ENCODE measurements at regions not wholly inside any gene's neighbourhood (a gene's known extent, or its start where the extent isn't known, plus 50 kb on each side); places are given as distances from the start of the nearest gene placed in this dataset.
A peak's percentile ranks its signal among the peaks of the same experiment; 100 is the strongest.
"Not testable (repeated sequence)": the region's sequence is repeated elsewhere in the genome, so short reads cannot be mapped to it uniquely, and the experiment has no call there.

DNA sequence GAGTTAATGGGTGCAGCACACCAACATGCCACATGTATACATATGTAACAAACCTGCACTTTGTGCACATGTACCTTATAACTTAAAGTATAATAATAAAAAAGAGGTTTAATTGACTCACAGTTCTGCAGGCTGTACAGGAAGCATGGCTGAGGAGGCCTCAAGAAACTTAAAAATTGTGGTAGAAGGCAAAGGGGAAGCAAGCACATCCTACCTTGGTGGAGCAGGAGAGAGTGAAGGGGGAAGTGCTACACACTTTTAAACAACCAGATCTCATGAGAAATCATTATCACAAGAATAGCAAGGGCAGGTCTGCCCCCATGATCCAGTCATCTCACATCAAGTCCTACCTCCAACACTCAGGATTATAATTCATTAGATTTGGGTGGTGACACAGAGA lies 463.5 kb downstream of the CSNK1G3 start:
- not testable (repeated sequence) for DNase-seq

DNA sequence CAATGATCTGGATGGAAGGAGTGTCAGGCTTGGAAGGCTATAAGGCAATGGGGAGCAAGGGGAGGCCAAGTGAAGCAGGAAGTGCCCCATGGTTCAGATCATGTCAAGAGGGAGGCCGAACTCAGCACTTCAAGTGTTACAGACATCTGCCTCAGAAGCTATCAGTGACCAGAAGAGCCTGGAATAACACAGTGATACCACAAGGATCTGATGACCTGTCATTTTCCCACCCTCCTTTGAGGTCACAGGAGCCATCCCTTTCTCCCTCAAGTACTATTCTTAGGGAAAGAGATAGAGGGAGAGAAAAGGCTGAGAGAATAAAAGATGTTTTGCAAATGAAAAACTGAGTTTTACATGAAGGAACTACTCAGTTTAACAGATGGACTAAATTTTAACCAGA lies 454.8 kb downstream of the CSNK1G3 start:
- DNase-seq, result no peak

DNA sequence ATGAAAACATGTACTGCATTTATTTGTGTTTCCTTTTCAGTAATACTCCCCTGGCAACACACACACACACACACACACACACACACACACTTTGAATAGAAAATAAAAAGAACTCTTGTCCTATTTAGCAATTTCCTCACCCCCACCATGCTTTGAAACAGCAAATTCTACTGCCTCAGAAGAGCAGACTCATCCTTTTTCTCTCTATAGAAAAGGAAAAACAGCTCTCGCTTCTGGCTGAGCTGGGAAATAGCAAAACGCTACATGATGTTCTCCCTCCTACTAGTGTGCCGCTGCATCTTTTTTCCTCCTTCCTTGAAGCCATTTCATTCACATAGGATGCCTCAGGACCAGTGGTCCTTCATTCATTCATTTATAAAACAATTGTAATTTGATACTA lies 453.6 kb downstream of the CSNK1G3 start:
- no peak for DNase-seq

DNA sequence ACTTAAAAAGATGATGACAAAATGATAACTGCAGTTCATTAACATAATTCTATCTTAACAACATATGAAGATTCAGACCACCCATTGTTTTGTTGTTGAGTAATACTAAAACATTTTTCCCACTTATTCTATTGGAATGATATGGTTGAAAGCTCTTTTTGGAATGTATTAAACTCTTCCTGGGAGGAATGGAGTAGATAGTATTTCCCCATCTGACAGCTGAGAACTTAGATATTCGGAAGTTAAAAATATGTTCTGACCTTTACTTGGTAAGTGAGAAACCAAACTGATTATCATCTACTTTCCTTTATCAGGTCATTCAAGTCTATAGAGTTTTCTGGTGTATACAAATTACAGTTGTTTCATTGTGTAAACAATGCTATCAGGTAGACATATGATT lies 452.9 kb downstream of the CSNK1G3 start:
- DNase-seq, result peak; percentile 23

DNA sequence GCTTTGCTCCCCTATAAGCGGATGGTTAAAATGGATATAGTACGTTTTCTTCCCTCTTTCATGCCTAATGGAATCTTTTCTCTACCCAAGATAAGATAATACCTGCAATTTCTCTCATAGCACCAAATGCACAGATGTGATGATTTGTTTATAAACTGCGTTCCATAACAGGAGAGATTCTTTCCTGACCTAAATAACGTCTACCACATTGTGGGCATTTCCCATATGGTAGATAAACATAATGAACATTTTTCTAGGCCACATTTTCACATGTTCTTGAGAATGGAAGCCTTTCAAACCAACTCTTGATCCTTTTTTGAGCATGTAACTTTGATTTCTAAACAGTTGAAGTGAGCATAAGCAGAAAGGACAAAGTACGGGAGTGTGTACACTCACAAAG lies 448.5 kb downstream of the CSNK1G3 start:
- DNase-seq, result no peak

DNA sequence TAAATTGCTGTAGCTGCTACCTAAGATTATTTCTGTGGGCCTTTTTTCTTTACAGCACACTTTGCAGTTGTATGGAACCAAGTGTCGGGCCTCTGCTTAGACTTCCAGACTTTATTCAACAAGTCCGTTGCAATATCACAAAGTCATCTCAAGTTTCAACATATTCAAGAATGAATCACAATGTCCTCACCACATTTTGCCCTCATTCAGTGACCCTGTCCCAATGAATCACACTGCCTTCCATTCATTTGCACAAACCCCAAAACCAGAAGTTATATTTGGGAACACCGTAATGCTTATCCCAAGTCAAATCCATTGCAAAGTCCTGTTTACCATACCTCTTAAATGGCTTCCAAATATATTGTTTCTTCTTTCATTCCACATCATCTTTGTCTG lies 439.6 kb downstream of the CSNK1G3 start:
- DNase-seq, result peak; percentile 94

DNA sequence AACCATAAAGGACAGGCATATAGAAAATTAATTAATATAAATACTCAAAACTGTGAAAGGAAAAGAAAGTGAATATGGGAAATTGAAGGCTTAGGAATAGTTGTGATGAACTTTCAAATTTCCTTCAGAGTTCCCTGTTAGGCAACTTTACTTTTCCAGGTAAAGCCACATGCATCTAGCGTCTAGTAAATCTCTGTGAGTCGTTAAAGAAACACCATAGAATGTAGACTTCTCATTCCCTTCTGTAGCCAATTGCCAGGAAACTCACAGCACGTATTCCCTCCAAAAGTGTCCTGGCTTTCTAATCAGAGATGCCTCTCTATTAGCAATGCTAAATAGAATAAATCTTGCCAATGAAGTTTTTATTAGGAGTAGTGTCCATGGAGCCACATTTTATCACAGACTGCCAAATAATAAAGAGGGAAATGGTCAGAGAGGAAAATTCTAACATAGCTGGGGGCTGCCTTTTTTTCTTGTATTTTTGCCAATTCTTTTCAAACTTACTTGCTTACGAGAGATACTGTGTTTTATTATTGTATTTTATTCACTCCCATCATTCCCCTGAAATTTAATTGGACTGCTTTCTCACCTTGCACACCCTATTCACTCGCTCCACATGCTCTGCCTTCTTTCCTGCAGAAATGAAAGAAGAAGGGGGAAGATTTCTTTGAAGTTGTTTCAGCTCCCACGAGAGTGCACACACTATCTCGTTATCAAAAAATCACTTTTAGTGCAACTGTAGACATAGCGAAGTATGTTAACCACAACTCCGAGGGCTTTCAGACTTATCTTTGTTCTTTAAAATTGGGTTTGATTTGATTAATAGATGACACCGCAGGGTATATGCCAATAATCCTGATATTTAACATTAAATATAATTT lies 439.0 kb downstream of the CSNK1G3 start:
- peak; percentile 24 for DNase-seq

DNA sequence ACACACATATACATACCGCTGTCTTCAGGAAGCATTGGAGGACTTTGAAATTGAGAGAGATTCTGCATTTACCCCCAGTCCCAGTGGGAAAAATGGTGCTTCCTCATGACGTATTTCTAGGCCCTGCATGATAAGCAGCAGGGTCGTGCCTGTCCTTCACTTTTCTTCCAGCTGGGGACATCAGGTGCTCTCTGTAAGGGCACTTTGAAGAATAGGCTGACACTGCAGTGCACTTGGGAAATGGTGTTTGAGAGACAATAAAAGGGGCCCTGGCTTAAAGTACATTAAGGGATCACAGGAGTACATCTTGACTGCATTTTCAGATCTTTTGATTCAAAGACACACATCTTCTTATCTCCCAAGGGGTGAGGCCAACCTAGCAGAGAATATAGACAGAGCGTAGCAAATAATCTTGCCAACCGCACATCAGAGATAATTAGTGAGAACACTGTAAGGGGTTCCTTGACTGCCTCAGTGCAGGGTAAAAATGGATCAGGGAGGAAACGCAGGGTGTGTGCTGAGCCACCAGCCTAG lies 437.9 kb downstream of the CSNK1G3 start:
- no peak for DNase-seq

DNA sequence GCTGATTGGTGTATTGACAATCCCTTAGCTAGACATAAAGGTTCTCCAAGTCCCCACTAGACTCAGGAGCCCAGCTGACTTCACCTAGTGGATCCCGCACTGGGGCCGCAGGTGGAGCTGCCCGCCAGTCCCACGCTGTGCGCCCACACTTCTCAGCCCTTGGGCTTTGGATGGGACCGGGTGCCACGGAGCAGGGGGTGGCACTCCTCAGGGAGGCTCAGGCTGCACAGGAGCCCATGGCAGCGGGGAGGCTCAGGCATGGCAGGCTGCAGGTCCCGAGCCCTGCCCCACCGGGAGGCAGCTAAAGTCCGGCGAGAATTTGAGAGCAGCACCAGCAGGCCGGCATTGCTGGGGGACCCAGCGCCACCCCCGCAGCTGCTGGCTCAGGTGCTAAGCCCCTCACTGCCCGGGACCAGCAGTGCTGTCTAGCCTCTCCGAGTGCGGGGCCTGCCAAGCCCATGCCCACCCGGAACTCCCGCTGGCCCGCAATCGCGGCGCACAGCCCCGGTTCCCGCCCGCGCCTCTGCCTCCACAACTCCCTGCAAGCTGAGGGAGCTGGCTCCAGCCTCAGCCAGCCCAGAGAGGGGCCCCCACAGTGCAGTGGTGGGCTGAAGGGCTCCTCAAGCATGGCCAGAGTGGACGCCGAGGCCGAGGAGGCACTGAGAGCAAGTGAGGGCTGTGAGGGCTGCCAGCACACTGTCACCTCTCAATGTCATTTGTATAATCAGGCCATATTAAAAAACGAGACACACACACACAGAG lies 437.2 kb downstream of the CSNK1G3 start:
- DNase-seq, result no peak

DNA sequence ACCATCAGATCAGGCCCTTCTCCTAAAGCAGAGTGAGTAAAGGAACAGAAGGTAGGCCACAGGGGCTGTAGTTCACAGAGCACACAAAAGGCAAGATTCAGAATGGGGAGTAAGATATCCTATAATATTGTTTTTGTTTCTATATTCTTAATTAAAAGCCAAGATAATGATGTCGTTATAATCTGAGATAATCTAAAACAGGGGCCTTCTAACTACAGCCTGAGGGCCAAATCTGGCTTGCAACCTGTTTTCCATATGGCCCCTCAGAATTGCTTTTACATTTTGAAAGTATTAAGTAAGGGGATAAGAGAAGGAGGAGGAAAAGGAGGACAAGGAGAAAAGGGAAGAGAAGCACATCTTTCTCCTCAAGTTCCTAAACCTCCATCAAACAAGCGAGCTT lies 435.8 kb downstream of the CSNK1G3 start:
- DNase-seq, result no peak

DNA sequence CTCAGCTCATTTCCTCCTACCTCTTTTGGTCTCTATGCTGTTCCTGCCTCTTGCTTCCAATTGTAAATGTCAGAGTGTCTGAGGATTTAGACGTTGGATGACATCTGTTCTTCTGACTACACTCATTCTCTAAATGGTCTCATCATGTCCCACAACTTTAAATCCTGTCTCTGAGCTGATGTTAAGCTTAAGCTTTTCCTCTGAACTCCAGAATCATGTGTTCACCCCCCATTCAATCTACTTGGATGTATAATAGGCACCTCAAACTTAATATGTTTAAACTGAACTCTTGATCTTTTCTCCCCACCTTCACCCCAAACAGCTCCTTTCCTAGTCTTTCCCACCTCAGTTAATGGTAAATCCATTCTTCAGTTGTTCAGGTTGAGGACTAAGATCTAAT lies 433.6 kb downstream of the CSNK1G3 start:
- no peak for DNase-seq

DNA sequence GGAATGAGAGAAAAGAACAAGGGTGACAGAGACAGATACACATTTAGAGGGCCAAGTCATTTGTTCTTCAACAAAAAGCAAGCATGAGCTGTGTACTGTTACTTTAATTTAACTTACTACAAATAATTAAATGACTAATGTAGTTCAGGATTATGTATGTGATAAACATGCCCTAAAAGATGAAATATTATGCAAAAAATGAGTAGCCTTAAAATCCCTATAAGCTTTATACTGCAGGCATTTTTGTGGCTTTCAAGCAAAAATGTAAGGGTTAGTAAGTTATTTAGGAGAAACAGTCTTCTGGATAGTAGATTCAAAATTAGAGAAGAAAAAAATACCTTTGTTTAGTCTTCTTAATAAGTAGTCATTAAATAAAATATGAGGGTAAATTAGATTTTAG lies 431.2 kb downstream of the CSNK1G3 start:
- DNase-seq, result no peak

DNA sequence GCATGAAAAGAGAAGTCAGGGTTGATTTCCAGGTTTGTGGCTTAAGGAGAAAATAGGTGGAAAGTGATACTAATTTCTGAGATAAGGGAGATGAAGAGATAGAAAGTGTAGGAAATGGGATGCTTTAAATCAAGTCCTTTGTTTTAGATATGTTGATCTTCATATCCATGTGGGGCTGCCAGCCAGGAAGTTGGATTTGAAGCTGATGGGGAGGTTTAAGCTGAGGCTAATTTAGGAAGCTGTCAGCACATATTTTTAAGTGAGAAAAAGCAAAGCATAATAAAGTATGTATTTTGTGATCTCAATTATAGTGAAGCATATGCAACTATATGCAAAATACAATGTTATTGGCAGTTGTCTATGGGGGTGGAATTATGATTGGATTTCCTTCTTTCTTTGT lies 428.4 kb downstream of the CSNK1G3 start:
- no peak for DNase-seq

DNA sequence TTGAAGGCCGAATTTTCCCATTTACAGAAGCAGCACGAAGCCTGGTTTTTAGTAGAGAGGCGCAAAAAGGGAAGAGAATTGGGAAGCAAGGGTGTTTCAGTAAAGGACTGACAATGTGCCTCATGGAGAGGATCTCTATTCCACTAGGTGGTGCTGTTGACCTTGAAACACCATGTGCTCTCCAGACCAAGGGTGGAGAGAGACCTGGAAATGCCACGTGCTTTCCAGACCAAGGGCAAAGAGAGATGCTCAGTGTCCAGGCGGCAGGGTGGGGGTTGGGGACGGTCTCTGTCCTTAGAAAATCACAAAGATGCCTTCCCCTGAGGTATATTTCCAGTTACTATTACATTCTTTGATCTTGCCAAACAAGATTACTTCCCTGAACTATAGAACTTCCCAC lies 425.3 kb downstream of the CSNK1G3 start:
- DNase-seq, result peak; percentile 66

DNA sequence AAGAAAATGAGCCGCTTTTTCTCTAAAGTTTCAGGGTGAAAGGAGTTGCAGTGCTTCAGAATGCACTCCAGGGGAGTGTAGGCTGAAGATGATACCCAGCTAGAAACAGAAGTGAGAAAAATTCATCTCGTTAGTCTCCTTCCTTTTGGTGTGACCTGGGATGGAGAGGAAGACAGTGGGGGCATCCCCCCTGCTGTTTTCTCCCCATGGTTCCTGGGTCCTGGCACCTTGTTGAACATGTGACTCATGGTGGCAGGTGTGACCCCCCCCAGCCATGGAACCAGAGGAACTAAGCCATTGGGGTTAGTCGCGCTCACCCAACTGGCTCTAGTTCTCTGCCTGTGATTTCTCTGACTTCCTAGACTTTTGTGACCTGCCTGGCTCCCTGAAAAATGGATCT lies 424.6 kb downstream of the CSNK1G3 start:
- no peak for DNase-seq

DNA sequence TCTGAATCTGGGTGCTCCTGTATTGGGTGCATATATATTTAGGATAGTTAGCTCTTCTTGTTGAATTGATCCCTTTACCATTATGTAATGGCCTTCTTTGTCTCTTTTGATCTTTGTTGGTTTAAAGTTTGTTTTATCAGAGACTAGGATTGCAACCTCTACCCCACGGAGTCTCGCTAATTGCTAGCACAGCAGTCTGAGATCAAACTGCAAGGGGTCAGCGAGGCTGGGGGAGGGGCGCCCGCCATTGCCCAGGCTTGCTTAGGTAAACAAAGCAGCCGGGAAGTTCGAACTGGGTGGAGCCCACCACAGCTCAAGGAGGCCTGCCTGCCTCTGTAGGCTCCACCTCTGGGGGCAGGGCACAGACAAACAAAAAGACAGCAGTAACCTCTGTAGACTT lies 421.8 kb downstream of the CSNK1G3 start:
- not testable (repeated sequence) for DNase-seq

DNA sequence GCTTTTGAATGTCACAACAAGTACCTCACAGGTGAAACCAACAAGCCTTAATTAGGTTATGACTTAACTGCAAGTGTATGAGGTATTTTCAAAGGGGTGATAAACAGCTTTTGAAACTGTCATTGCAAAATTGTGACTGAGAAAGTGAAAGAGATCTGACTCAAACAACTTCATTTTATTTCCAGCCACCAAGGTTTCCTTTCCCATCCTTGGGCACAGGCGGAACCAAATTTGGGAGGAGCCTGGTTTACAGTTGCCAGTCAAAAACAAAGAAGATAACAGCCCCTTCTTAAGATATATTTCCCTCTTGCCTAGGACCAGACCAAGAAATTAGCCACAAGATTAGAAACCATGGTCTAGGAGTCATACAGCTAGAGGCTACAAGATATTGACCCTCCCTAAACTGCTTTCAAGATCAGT lies 417.1 kb downstream of the CSNK1G3 start:
- DNase-seq, result no peak

DNA sequence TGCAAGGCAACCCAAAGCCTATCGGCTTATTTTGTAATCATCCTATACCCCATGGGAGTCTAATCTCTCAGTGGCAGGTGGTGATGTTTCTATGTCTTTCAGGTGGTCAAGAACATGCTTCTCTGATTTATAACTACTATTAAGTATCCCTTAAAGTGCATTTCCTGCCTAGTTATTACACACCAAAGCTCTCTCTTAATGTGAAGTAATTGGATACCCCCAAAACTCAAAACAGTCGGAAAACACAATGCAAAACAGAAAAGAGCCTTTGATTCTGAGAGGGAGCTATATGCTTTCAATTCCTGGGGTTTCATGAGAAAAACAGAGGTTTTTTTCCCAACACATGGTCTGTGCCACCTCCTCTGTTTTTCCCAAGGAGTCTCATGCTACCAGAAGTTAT lies 416.4 kb downstream of the CSNK1G3 start:
- DNase-seq, result no peak

DNA sequence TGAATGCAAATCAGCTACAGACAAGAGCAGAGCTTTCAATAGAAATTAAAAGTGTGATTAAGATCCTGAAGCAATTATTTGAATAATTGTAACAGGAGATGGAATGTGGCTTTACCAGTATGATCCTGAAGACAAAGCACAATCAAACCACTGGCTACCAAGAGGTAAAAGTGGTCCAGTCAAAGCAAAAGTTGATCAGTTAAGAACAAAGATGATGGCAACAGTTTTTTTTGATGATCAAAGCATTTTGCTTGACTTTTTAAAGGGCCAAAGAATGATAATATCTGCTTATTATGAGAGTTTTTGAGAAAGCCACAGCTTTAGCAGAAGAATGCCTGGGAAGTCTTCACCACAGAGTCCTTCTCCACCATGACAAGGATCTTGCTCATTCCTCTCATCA lies 409.2 kb downstream of the CSNK1G3 start:
- no peak for DNase-seq

DNA sequence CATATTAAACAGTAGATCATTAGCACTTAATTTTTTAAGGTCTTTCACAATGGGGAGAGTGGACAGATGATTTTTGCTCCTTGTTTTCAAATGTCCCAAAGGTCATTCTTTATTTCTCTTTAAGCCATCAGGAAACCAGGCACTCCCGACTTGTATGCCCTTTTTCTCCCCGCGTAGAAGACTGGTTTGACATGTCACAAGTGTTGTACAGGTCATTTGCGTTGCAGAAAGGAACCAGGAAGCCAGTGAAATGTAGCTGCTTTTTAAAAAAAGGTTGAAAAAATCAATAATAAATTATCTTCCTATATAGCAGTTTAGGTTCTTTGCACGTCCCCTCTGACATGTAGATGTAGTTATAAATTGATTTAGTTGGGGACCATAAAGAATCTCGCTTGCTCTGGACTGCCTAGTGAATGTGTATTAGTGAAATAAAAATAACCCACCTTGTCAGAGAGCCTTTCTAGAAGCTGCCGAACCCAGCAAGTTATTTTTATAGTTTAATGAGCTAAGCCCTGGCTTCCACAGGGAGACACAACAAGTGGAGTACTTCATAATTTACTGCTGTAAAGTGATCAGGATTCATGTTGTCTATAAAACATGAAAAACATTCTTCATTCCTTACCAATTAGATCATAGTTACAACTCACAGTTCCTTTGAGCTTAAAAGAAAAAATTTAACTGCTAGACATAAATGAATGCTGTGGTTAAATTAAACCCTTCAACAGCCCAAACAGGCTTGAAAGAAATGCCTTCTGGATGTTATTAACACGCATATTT lies 404.6 kb downstream of the CSNK1G3 start:
- DNase-seq, result peak; percentile 87

DNA sequence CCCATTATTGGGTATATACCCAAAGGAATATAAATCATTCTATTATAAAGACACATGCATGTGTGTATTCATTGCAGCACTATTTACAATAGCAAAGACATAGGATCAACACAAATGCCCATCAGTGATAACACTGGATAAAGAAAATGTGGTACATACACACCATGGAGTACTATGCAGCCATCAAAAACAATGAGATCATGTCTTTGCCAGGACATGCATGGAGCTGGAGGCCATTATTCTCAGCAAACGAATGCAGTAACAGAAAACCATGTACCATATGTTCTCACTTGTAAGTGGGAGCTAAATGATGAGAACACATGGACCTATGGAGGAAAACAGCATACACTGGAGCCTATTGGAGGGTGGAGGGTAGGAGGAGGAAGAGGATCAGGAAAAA lies 402.4 kb downstream of the CSNK1G3 start:
- no peak for DNase-seq

DNA sequence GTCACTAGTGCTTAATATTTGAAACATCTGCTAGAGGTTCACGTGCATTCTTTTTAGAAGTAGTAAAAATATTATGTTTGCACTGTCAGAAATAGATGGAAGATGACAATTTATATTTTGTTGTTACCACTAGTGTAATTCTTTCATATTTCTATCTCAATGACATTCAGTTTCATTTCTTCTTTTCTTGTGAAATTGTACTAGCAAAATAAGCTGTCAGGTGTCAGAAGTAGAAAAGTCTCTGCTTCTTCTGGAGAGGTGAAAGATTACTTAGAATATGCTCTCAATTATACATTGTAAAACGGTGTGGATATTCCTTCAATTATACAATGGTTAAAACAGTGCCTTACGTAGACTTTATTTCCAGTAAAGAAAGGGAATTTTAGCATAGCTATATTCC lies 395.4 kb downstream of the CSNK1G3 start:
- DNase-seq, result no peak

DNA sequence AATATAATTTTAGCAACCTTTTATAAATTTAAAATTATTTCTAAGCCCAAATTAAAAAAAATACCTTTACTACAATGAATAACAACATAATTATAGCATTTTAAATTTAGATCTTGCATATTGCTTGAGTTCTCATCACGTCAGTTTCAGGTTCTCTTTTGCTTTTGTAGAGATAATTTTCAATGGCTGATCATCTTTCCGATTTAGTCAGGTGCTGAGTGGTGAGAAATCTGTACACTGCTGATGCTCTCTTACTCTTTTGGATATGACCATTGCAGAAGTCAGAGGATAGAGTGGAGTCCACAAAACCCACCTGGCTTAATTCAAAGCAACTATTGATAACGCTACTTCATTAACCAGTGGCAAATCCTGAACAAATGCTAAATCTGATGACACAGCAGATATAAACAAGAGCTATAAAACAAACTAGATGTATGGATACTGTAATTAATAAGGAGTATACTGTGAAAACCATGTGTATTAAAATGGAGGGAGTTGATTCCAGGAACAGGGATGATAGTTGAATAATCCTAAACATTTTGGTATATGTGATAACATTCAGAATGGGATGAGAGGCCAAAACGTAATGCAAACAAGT lies 394.8 kb downstream of the CSNK1G3 start:
- no peak for DNase-seq
